Right cardiac atrium (tissue), 5 donors: ENCODE measurements at regions not wholly inside any gene's neighbourhood (a gene's known extent, or its start where the extent isn't known, plus 50 kb on each side); places are given as distances from the start of the nearest gene placed in this dataset.
"Not testable (repeated sequence)": the region's sequence is repeated elsewhere in the genome, so short reads cannot be mapped to it uniquely, and the experiment has no call there.

Experiments
- ATAC-seq, 2 donors: fragments of 200-7000 bp; cut with Tn5 transposase; one replicate each; pipeline versions ENCODE4 v1.8.0 to v1.9.1; 2020; ENCODE audit warnings: moderate library complexity in 2 of 2, mild to moderate bottlenecking in 1 of 2
- DNase-seq, 3 donors: peaks; one replicate each; pipeline ENCODE4 v3.0.0-alpha.2; 2020
- H3K27ac ChIP-seq: one replicate; pipeline ENCODE4 v1.5.1; 2013; ENCODE audit warnings: mild to moderate bottlenecking, low read length, control low read depth, moderate library complexity
- H3K27me3 ChIP-seq: one replicate; pipeline ENCODE4 v1.6.1; 2013; ENCODE audit not compliant: control insufficient read depth, insufficient read depth
- H3K4me1 ChIP-seq: one replicate; pipeline ENCODE4 v1.6.1; 2013; ENCODE audit warnings: low read length; ENCODE audit not compliant: control insufficient read depth, insufficient read depth
- H3K4me3 ChIP-seq: one replicate; pipeline ENCODE4 v1.5.1; 2013; ENCODE audit warnings: low read length, control low read depth
- H3K9me3 ChIP-seq: one replicate; pipeline ENCODE4 v1.6.1; 2013; ENCODE audit warnings: low read length; ENCODE audit not compliant: control insufficient read depth
- WGBS: extraction: QIAGEN DNeasy Blood & Tissue Kit; methylation state at CpG from one replicate; pipeline ENCODE4 v1.1.7; 2013; 5-methylcytosine and 5-hydroxymethylcytosine counted together
- intact Hi-C, 4 donors: fragments of 100-400 bp; cut with DNase I; formaldehyde crosslinking; loops; one replicate each; pipeline versions ENCODE4 v1.11.0 to v1.14.0; 2022 to 2023
- donor health status: healthy with polysubstance abuse.
- donor health status: DM: no; HTN: yes; CAD: no.
- donor health status: DM: no; HTN: no; CAD: no.
- donor health status: DM: no; HTN: yes; CAD: no; lungs with severe emphysema.
- donor health status: DM: yes; HTN: yes; CAD: no.

- no peak overlapping the region for H3K27ac ChIP-seq
- no peak for ATAC-seq
- 89% methylated on average over 4 of the region's 4 CpGs for WGBS
- DNase-seq, result no peak
- H3K4me1 ChIP-seq, result no peaks in the 10 kb centered on the region
- intact Hi-C loops, result no loop called here
- no peaks in the 10 kb centered on the region for H3K27me3 ChIP-seq
- no peaks in the 10 kb centered on the region for H3K9me3 ChIP-seq
- no peak overlapping the region for H3K4me3 ChIP-seq
Measured at GRCh38 chr2:65896446-65896845, 464.0 kb upstream of the SPRED2 start.

DNA sequence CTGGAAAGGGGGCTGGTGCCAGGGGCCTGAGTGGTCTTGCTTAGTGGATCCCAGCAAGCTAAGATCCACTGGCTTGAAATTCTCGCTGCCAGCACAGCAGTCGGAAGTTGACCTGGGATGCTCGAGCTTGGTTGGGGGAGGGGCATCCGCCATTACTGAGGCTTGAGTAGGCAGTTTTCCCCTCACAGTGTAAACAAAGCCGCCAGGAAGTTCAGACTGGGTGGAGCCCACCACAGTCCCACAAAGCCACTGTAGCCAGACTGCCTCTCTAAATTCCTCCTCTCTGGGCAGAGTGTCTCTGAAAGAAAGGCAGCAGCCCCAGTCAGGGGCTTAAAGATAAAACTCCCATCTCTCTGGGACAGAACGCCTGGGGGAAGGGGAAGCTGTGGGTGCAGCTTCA lies 457.7 kb upstream of the SPRED2 start:
- H3K4me1 ChIP-seq, H3K27me3 ChIP-seq, intact Hi-C loops, ATAC-seq, H3K27ac ChIP-seq, DNase-seq, H3K9me3 ChIP-seq, H3K4me3 ChIP-seq: not testable (repeated sequence)
- 49% methylated on average over 6 of the region's 6 CpGs for WGBS

DNA sequence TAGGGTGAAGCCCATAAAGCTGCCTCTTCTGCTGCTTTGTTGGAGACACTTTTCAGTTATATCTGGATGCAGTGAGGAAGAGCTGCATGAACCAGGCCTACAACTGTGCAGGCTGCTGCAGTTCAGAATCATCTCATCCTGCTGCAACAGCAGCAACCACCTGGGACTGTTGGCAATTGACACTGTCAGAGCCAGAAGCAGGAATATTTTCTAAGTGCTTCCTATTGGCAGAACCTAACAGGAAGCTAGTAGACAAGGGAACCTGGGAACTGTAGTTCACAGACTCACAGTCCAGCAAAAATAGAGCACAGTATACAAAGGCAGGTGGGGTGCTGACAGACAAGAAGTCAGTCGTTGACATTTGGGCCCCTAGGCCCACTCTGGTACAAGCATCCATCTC lies 452.9 kb upstream of the SPRED2 start:
- no peaks in the 10 kb centered on the region for H3K4me1 ChIP-seq
- 39% methylated on average over 1 of the region's 1 CpG for WGBS
- no peaks in the 10 kb centered on the region for H3K9me3 ChIP-seq
- DNase-seq, result no peak
- ATAC-seq, result no peak
- H3K4me3 ChIP-seq, result no peak overlapping the region
- H3K27me3 ChIP-seq, result no peaks in the 10 kb centered on the region
- intact Hi-C loops, result no loop called here
- no peak overlapping the region for H3K27ac ChIP-seq

DNA sequence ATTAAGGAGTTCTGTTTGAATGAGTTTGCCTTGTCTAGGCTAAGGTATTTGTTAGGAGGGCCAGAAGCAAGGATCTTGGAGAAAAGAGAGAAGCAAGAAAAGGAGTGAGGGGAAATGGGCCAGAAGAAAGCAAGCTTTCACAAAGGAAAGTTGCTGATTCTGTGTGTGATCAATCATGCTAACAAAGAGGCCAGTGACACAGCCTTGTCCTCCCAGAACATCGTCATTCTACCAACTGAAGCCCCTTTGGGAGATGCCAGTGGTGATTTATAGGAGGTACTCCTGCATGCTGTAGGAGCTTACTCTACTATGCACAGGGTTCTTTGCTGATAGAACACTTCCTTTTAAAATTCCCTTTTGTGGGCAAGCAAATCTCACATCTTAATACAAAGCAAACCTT lies 449.2 kb upstream of the SPRED2 start:
- Histone ChIP-seq H3K27ac (no peak overlapping the region), H3K9me3 (no peaks in the 10 kb centered on the region), H3K4me3 (no peak overlapping the region), H3K4me1 (no peaks in the 10 kb centered on the region), H3K27me3 (no peaks in the 10 kb centered on the region)
- WGBS, result 49% methylated on average over 1 of the region's 1 CpG
- DNase-seq, result no peak
- ATAC-seq, result no peak
- intact Hi-C loops, result no loop called here

- no peak overlapping the region for H3K4me3 ChIP-seq
- ATAC-seq (no peak), DNase-seq (no peak)
- no peaks in the 10 kb centered on the region for H3K4me1 ChIP-seq
- H3K27me3 ChIP-seq, result no peaks in the 10 kb centered on the region
- intact Hi-C loops, result no loop called here
- no peaks in the 10 kb centered on the region for H3K9me3 ChIP-seq
- H3K27ac ChIP-seq, result no peak overlapping the region
- WGBS, result 65% methylated on average over 8 of the region's 8 CpGs
Measured at GRCh38 chr2:65880436-65880835, 448.0 kb upstream of the SPRED2 start.

DNA sequence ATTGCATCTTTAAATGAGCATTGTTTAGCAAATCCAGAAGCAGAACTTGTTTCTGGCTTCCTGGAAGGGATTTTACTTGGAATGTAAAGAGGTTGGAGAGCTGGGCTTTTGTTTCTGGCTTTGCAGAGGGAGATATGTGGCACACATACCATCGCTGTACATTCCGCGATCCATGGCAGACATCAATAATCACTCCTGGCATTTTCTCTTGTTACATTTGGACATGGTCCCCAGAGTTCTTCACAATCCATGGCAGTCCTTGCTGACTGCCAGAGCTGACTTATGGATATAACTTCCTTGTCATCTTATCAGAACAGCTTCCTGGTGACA lies 445.6 kb upstream of the SPRED2 start:
- H3K27me3 ChIP-seq, result no peaks in the 10 kb centered on the region
- 30% methylated on average over 3 of the region's 3 CpGs for WGBS
- intact Hi-C loops, result no loop called here
- DNase-seq, result no peak
- H3K4me1 ChIP-seq, result no peaks in the 10 kb centered on the region
- no peak for ATAC-seq
- H3K9me3 ChIP-seq, result no peaks in the 10 kb centered on the region
- no peak overlapping the region for H3K27ac ChIP-seq
- no peak overlapping the region for H3K4me3 ChIP-seq

GRCh38 chr2:65877331-65878010 lies 445.1 kb upstream of the SPRED2 start:
- no peaks in the 10 kb centered on the region for H3K9me3 ChIP-seq
- H3K4me3 ChIP-seq, result no peak overlapping the region
- DNase-seq (no peak), ATAC-seq (no peak)
- WGBS, result 64% methylated on average over 7 of the region's 7 CpGs
- no peaks in the 10 kb centered on the region for H3K27me3 ChIP-seq
- no peak overlapping the region for H3K27ac ChIP-seq
- H3K4me1 ChIP-seq, result no peaks in the 10 kb centered on the region
- intact Hi-C loops, result no loop called here

- H3K27ac ChIP-seq, result no peak overlapping the region
- H3K4me1 ChIP-seq, result no peaks in the 10 kb centered on the region
- intact Hi-C loops, result no loop called here
- 55% methylated on average over 2 of the region's 2 CpGs for WGBS
- H3K27me3 ChIP-seq, result no peaks in the 10 kb centered on the region
- DNase-seq, result no peak
- H3K4me3 ChIP-seq, result no peak overlapping the region
- no peak for ATAC-seq
- H3K9me3 ChIP-seq, result no peaks in the 10 kb centered on the region
Measured at GRCh38 chr2:65876114-65876513, 443.7 kb upstream of the SPRED2 start.

- no peaks in the 10 kb centered on the region for H3K27me3 ChIP-seq
- 65% methylated on average over 2 of the region's 2 CpGs for WGBS
- DNase-seq, result no peak
- intact Hi-C loops, result no loop called here
- H3K9me3 ChIP-seq, result no peaks in the 10 kb centered on the region
- H3K4me1 ChIP-seq, result no peaks in the 10 kb centered on the region
- no peak overlapping the region for H3K4me3 ChIP-seq
- ATAC-seq, result no peak
- no peak overlapping the region for H3K27ac ChIP-seq
Measured at GRCh38 chr2:65870826-65871225, 438.4 kb upstream of the SPRED2 start.

GRCh38 chr2:65869296-65869695 lies 436.9 kb upstream of the SPRED2 start:
- 70% methylated on average over 5 of the region's 5 CpGs for WGBS
- ATAC-seq, result no peak
- intact Hi-C loops, result no loop called here
- H3K4me3 ChIP-seq, result no peak overlapping the region
- no peaks in the 10 kb centered on the region for H3K9me3 ChIP-seq
- H3K27ac ChIP-seq, result no peak overlapping the region
- DNase-seq, result no peak
- no peaks in the 10 kb centered on the region for H3K4me1 ChIP-seq
- H3K27me3 ChIP-seq, result no peaks in the 10 kb centered on the region

GRCh38 chr2:65868177-65868576 lies 435.8 kb upstream of the SPRED2 start:
- Histone ChIP-seq H3K4me3 (no peak overlapping the region), H3K4me1 (no peaks in the 10 kb centered on the region), H3K9me3 (no peaks in the 10 kb centered on the region), H3K27ac (no peak overlapping the region), H3K27me3 (no peaks in the 10 kb centered on the region)
- DNase-seq (no peak), ATAC-seq (no peak)
- intact Hi-C loops, result no loop called here
- 88% methylated on average over 5 of the region's 5 CpGs for WGBS

DNA sequence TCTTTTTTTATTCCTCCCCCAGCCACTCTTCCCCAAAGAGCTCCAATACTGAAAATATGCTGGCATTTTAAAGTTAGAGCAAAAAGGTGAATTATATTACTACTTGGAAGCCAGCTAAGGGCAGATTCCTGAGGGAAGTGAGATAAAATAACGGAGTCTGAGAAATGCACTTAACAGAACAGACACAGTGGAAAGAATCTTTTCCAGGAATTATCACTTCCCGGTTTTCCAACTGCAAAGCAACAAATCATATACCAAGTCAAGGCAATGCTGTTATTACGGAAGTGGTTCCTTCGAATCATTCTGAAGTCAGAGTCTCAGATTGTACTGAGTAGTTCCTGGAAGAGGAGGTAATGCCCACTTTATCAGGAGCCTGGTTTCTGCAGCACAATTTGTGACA lies 435.0 kb upstream of the SPRED2 start:
- DNase-seq (no peak), ATAC-seq (no peak)
- intact Hi-C loops, result no loop called here
- WGBS, result 36% methylated on average over 4 of the region's 4 CpGs
- Histone ChIP-seq H3K9me3 (no peaks in the 10 kb centered on the region), H3K27me3 (no peaks in the 10 kb centered on the region), H3K4me1 (no peaks in the 10 kb centered on the region), H3K4me3 (no peak overlapping the region), H3K27ac (no peak overlapping the region)
